SK-N-SH (cell line): ENCODE measurements at regions not wholly inside any gene's neighbourhood (a gene's known extent, or its start where the extent isn't known, plus 50 kb on each side); places are given as distances from the start of the nearest gene placed in this dataset.

Experiments used
- CTCF ChIA-PET: fragments of 300-600, 350-600 bp; formaldehyde crosslinking; extraction: SDS; loops from one replicate; lab custom pipeline; 2021; lab: Yijun Ruan, JAX
- POLR2A ChIA-PET: fragments of 350-600 bp; sonication (Branson Sonifier 250); formaldehyde crosslinking; extraction: SDS; loops from one replicate; lab custom pipeline; 2020; ENCODE audit warnings: antibody characterized with exemption, inconsistent platforms; lab: Yijun Ruan, JAX
- DNase-seq: peaks from one replicate; pipeline ENCODE4 v3.0.0; 2012
- H2AFZ ChIP-seq: fragments of 200-600 bp; sonication (generic); 2 replicates; pipeline ENCODE4 v1.8.1; 2016; ENCODE audit warnings: antibody characterized with exemption, mild to moderate bottlenecking, low read depth
- H3F3A ChIP-seq: fragments of 200-600 bp; sonication (generic); replicated peaks from 2 replicates; pipeline ENCODE3; 2016; ENCODE audit warnings: antibody characterized with exemption, mild to moderate bottlenecking; ENCODE audit not compliant: insufficient read depth
- H3K27ac ChIP-seq, 2 experiments: fragments of 200-500 bp in 1 of 2; fragments of 200-600 bp in 1 of 2; sonication (Bioruptor generic) in 1 of 2; sonication (generic), shearing (Covaris generic) in 1 of 2; 2 replicates each; pipeline versions ENCODE4 v1.5.1 to v1.6.1; 2014 to 2016; ENCODE audit warnings: low read depth in 2 of 2, inconsistent platforms in 1 of 2, low read length in 1 of 2, mild to moderate bottlenecking in 1 of 2, mixed read lengths in 1 of 2
- H3K27me3 ChIP-seq: fragments of 200-600 bp; sonication (generic), shearing (Covaris generic); 2 replicates; pipeline ENCODE4 v1.6.1; 2016; ENCODE audit warnings: mixed run types; ENCODE audit not compliant: insufficient read depth
- H3K36me3 ChIP-seq, 2 experiments: fragments of 200-500 bp in 1 of 2; fragments of 200-600 bp in 1 of 2; sonication (Bioruptor generic) in 1 of 2; sonication (generic) in 1 of 2; replicated peaks in 1 of 2; 2 replicates each; pipeline versions ENCODE3 to v1.5.1; 2014 to 2016; ENCODE audit warnings: low read length in 1 of 2, mild to moderate bottlenecking in 1 of 2; ENCODE audit not compliant: insufficient read depth in 2 of 2, control insufficient read depth in 1 of 2
- H3K4me1 ChIP-seq, 2 experiments: fragments of 200-500 bp in 1 of 2; fragments of 200-600 bp in 1 of 2; sonication (Bioruptor generic) in 1 of 2; sonication (generic), shearing (Covaris generic) in 1 of 2; 2 replicates each; pipeline versions ENCODE4 v1.5.1 to v1.6.1; 2014 to 2016; ENCODE audit warnings: low read depth in 1 of 2, low read length in 1 of 2, mixed run types in 1 of 2; ENCODE audit not compliant: insufficient read depth in 2 of 2, control insufficient read depth in 1 of 2
- H3K4me2 ChIP-seq: fragments of 200-600 bp; sonication (generic), shearing (Covaris generic); 2 replicates; pipeline ENCODE4 v1.6.1; 2017; ENCODE audit warnings: mixed run types
- H3K4me3 ChIP-seq, 2 experiments: fragments of 200-500 bp in 1 of 2; fragments of 200-600 bp in 1 of 2; sonication (Bioruptor generic) in 1 of 2; sonication (generic), shearing (Covaris generic) in 1 of 2; 2 replicates each; pipeline versions ENCODE4 v1.5.1 to v1.8.1; 2014 to 2016; ENCODE audit warnings: low read depth in 2 of 2, inconsistent platforms in 1 of 2, low read length in 1 of 2, mild to moderate bottlenecking in 1 of 2, mixed read lengths in 1 of 2, moderate library complexity in 1 of 2
- H3K79me2 ChIP-seq: fragments of 200-600 bp; sonication (generic); 2 replicates; pipeline ENCODE4 v1.8.1; 2017; ENCODE audit warnings: mild to moderate bottlenecking; ENCODE audit not compliant: insufficient read depth
- H3K9ac ChIP-seq: fragments of 200-600 bp; sonication (generic); 2 replicates; pipeline ENCODE4 v1.6.1; 2017; ENCODE audit warnings: mixed run types
- H3K9me2 ChIP-seq: fragments of 200-600 bp; sonication (generic); 2 replicates; pipeline ENCODE4 v1.6.1; 2017; ENCODE audit warnings: mixed run types
- H3K9me3 ChIP-seq: fragments of 200-600 bp; sonication (generic); 2 replicates; pipeline ENCODE4 v1.6.1; 2017; ENCODE audit warnings: mixed run types, mild to moderate bottlenecking, moderate library complexity
- H4K20me1 ChIP-seq: fragments of 200-600 bp; sonication (generic); 2 replicates; pipeline ENCODE4 v1.6.1; 2017; ENCODE audit warnings: mild to moderate bottlenecking, mixed run types; ENCODE audit not compliant: insufficient read depth
- EP300 ChIP-seq, 2 experiments: IDR thresholded peaks; 2 replicates each; pipeline versions ENCODE4 v1.4.0 to v1.6.1; 2012; ENCODE audit warnings: borderline replicate concordance in 1 of 2, low read depth in 1 of 2, low read length in 1 of 2
- FOSL2 ChIP-seq: IDR thresholded peaks from 2 replicates; pipeline ENCODE4 v1.4.0; 2012; ENCODE audit warnings: low read depth, mild to moderate bottlenecking, moderate library complexity, borderline replicate concordance
- FOXM1 ChIP-seq: IDR thresholded peaks from 2 replicates; pipeline ENCODE4 v1.4.0; 2012; ENCODE audit warnings: low read depth, mild to moderate bottlenecking
- GABPA ChIP-seq: IDR thresholded peaks from 2 replicates; pipeline ENCODE4 v1.4.0; 2012; ENCODE audit warnings: low read depth, mild to moderate bottlenecking
- GATA2 ChIP-seq: sonication (generic); formaldehyde crosslinking; IDR thresholded peaks from 2 replicates; pipeline ENCODE4 v1.5.0; 2020; ENCODE audit warnings: mild to moderate bottlenecking, missing genetic modification reagents
- MXI1 ChIP-seq: IDR thresholded peaks from 2 replicates; pipeline ENCODE4 v1.6.1; 2012; ENCODE audit warnings: mild to moderate bottlenecking, low read depth, low read length, improper control_type of control experiment
- TAF1 ChIP-seq: IDR thresholded peaks from 2 replicates; pipeline ENCODE4 v1.6.1; 2012; ENCODE audit warnings: low read depth, mild to moderate bottlenecking, low read length, moderate library complexity, borderline replicate concordance
- TEAD4 ChIP-seq: IDR thresholded peaks from 2 replicates; pipeline ENCODE4 v1.4.0; 2012; ENCODE audit warnings: mild to moderate bottlenecking, borderline replicate concordance; ENCODE audit not compliant: insufficient read depth
- WGBS: methylation state at CpG from one replicate; pipeline ENCODE4 v1.1.6; 2017; ENCODE audit warnings: low lambda C conversion rate; 5-methylcytosine and 5-hydroxymethylcytosine counted together
- TF ChIP-seq, protein P1 (sequence below): IDR thresholded peaks from 2 replicates; pipeline ENCODE4; 2012

DNA sequence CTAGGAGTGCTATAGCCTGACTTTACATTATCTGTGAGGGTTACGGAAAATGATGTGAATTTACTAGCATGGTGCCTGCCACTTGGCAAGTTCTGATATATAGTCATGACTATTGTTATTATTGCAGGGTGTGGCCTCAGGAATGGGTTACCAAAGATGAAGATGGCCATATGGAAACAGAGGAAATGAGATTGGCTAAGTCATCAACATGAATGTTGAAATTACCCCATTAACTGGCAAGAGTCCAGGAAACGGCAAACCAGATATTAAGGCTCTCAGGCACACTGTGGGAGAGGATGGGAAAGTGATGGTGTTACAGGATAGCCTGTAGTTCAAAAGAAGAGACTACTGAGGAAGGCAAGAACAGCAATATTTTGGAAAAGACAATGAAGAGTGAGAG, 183.3 kb downstream of the KCNRG start:
- no peak overlapping the region for H3K27ac ChIP-seq
- no peak for DNase-seq
- WGBS, result 76% methylated on average over 2 of the region's 2 CpGs
- H3K36me3 ChIP-seq, result no peaks in the 10 kb centered on the region
- H3K4me3 ChIP-seq, result no peak overlapping the region
- no peaks in the 10 kb centered on the region for H4K20me1 ChIP-seq
- H3K9me2 ChIP-seq, result no peaks in the 10 kb centered on the region
- no peak overlapping the region for H2AFZ ChIP-seq
- no peak overlapping the region for H3K4me2 ChIP-seq
- no peak for TF ChIP-seq TEAD4
- no peak overlapping the region for H3K9ac ChIP-seq
- no peaks in the 10 kb centered on the region for H3K9me3 ChIP-seq
- peaks cover 0 to 19% of the 10 kb centered on the region in 2 experiments; a peak in 2 of 4 replicates for H3K4me1 ChIP-seq
- ChIA-PET POLR2A (no interaction called here), CTCF (no interaction called here)
- no peaks in the 10 kb centered on the region for H3F3A ChIP-seq
- no peaks in the 10 kb centered on the region for H3K79me2 ChIP-seq
- H3K27me3 ChIP-seq, result no peaks in the 10 kb centered on the region

DNA sequence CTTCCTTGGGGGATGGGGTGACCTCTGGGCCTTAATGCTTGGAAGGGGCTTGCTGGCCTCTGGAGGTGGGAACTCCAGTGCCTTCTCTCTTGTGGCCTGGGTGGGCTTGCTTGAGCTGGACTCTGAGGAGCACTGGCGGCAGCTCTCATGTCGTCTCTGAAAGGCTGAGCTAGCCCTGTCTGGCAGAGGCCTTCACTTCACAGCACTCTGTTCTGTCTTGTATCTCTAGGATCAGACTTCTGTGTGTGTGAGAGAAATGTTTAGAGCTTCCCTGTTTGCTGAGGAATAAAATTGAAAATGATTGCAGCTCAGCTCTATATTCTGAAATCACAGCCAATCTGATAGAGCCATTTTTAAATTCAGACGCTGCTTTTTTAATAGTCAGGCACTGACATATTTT, 185.3 kb downstream of the KCNRG start:
- Histone ChIP-seq H3K79me2 (no peaks in the 10 kb centered on the region), H4K20me1 (no peaks in the 10 kb centered on the region), H3K27me3 (no peaks in the 10 kb centered on the region), H3K4me1 (peaks cover 0 to 19% of the 10 kb centered on the region in 2 experiments; a peak in 2 of 4 replicates), H3F3A (no peaks in the 10 kb centered on the region), H3K9me3 (no peaks in the 10 kb centered on the region), H3K4me3 (no peak overlapping the region), H3K9ac (no peak overlapping the region), H3K9me2 (no peaks in the 10 kb centered on the region), H3K4me2 (no peak overlapping the region), H3K27ac (peak overlapping the region in 1 of 2 experiments; percentile 25; a peak in 1 of 4 replicates), H2AFZ (no peak overlapping the region), H3K36me3 (no peaks in the 10 kb centered on the region)
- peak; percentile 27 for DNase-seq
- POLR2A ChIA-PET, result no interaction called here
- CTCF ChIA-PET, result interaction anchor here (0.9 to 1.5 kb wide), 5 partner anchors 9 to 711 kb away, joined by 3 to 4 read pairs (median 4); no protein-coding TSS in a partner anchor
- TF ChIP-seq GATA2 (CRISPR knock-in tag), result peak; percentile 52
- TF ChIP-seq MXI1, result no peak
- 65% methylated on average over 3 of the region's 3 CpGs for WGBS

DNA sequence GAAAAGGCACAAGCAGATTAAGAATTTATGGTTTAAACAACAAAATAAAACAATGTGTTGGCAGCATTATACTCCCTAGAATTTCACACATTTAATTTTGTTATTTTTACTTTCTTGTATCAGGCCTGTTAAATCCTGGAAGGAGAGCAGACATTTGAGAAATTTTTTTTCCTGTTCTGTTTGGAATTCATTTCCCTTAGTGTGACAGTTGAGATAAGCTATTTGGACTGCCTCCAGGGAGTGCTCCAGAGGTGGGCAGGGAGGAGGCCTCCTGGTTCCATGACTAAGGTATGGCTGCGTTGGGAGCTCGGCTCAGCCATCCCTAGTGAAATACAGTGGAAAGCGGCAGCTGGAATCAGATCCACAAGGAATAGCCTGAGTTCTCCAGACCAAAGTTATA, 185.7 kb downstream of the KCNRG start:
- H3K36me3 ChIP-seq, result no peaks in the 10 kb centered on the region
- TF ChIP-seq FOXM1, result no peak
- no peak for TF ChIP-seq GABPA
- TF ChIP-seq FOSL2, result no peak
- no peak for TF ChIP-seq TEAD4
- TF ChIP-seq TAF1, result no peak
- TF ChIP-seq EP300 (IDR thresholded peaks at IDR 0.05; ENCODE audit: borderline replicate concordance in 1 of 2, low read depth in 1 of 2, low read length in 1 of 2), result no peak
- TF ChIP-seq GATA2 (CRISPR knock-in tag), result peak; percentile 18; the same call in 1 of the 2 replicates
- TF ChIP-seq, protein P1, sequence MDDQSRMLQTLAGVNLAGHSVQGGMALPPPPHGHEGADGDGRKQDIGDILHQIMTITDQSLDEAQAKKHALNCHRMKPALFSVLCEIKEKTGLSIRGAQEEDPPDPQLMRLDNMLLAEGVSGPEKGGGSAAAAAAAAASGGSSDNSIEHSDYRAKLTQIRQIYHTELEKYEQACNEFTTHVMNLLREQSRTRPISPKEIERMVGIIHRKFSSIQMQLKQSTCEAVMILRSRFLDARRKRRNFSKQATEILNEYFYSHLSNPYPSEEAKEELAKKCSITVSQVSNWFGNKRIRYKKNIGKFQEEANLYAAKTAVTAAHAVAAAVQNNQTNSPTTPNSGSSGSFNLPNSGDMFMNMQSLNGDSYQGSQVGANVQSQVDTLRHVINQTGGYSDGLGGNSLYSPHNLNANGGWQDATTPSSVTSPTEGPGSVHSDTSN, result no peak
- TF ChIP-seq, all 33 proteins: peak for 1
- no peaks in the 10 kb centered on the region for H3F3A ChIP-seq
- H4K20me1 ChIP-seq, result no peaks in the 10 kb centered on the region
- no peak overlapping the region for H3K4me2 ChIP-seq
- POLR2A ChIA-PET, result no interaction called here
- H3K4me3 ChIP-seq, result no peak overlapping the region
- no peaks in the 10 kb centered on the region for H3K9me3 ChIP-seq
- no peaks in the 10 kb centered on the region for H3K9me2 ChIP-seq
- CTCF ChIA-PET, result interaction anchor here (0.7 to 1.5 kb wide), 6 partner anchors 9 to 711 kb away, joined by 3 to 4 read pairs (median 4); no protein-coding TSS in a partner anchor
- H3K79me2 ChIP-seq, result no peaks in the 10 kb centered on the region
- no peak overlapping the region for H2AFZ ChIP-seq
- H3K4me1 ChIP-seq, result peaks cover 0 to 19% of the 10 kb centered on the region in 2 experiments; a peak in 2 of 4 replicates
- no peaks in the 10 kb centered on the region for H3K27me3 ChIP-seq
- no peak overlapping the region for H3K9ac ChIP-seq
- WGBS, result 86% methylated on average over 3 of the region's 3 CpGs
- H3K27ac ChIP-seq, result no peak overlapping the region
- no peak for DNase-seq
